Stimulated activated CD8-positive, alpha-beta memory T cell treated with anti-CD3 and anti-CD28 coated beads, Interleukin-12 subunit alpha, Interleukin-12 subunit beta, amount 100 ng/mL, for 4 hours (primary cell): ENCODE measurements at regions not wholly inside any gene's neighbourhood (a gene's known extent, or its start where the extent isn't known, plus 50 kb on each side); places are given as distances from the start of the nearest gene placed in this dataset.
"Not testable (repeated sequence)": the region's sequence is repeated elsewhere in the genome, so short reads cannot be mapped to it uniquely, and the experiment has no call there.

Experiments used
- DNase-seq: peaks from one replicate; pipeline ENCODE4 v3.0.0-alpha.2; 2020; ENCODE audit warnings: low read depth

- DNase-seq: no peak
These were observed 286.3 kb downstream of the ANKRD50 start for GRCh38 chr4:124426279-124426678.

DNA sequence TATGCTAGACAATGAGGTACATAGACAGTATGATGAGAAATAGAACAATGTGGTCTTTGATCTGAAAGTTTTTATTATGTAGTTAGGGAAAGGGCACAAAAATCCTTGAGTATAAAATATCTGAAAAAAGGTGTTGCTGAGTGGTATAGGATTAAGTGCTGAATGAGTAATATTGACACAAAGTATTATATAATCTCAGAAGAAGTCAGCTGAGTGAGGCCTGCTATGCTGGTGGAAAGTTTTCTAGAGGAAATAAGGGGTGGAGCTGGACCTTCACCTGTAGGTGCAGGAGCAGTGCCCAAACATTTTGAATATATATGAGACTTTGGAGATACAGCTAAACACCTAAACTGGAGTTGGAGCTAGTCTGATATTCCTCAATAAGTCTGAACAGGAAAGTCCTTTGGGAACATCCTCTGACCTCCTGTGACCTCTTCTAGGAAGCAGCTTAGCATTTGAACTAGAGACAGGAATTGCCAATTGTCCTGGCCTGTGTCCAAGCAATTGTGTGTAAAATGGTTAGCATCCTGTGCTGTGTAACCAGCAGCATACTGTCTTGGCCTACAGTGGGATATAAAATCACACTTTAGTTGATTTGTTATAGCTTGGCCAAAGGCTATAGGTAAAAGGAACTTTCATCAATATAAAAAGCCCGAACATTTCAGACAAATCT lies 285.3 kb downstream of the ANKRD50 start:
- no peak for DNase-seq

DNA sequence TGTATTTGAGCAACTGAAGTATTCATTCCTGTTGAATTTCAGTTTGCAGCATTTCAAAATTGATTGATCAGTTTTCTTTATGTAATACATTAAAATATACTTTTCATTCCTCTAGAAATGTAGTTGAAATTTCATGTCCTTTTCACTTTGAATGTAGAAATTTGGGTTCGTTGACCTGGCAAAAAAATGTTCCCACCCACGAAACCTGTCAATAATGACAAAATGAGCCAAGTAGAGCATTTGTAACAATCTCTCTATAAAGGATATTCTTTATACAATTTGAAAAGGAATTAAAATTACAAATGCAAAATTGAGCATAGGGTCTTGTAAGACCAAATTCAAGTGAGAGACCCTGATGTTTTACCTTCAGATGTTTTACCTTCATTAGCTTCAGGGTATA lies 283.9 kb downstream of the ANKRD50 start:
- no peak for DNase-seq

DNA sequence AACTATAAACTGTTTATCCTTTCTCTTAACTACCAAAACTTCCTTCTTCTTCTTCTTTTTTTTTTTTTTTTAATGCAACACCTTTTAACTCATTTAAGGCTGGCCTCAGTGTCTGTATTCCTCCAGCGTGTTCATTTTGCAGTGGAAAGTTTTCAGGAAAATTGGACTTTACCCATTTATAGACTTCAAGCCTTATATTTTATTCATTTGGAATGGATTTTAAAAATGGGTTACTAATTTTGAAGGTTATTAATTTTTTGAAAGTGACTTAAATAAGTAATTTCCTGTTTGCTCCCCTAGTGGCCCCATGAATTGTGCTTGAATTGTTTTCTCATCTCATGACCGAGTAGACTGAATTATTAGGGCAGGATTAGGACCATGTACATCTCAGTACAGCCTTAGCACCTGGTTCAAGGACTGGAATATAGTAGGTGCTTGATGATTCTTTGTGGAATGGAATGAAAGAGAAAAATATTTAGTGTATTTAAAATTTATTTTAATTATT lies 282.7 kb downstream of the ANKRD50 start:
- DNase-seq: no peak

DNA sequence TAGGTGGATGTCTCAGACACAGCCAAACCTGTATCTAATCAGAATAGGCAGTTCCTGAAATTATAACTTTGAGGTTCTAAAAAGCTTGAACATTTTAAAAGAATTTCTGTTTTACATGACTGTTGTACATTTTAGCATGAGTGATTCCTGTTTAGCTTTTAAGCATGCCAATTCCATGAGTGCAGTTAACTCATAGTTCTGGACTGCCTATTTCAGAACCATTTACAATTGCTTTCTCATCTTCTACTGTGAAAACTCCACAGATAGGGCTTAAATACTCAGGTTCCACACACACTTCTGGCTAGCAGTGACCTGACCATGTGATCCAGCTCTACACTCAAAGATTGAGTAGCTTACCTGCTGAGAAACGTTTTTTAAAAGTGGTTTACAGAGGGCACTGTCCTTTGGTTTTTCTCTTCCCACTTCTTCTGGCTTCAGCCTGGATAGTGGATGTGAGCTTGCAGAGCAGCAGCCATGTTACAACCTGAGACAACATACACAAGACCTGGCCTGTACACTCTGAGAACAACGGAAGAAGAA lies 280.8 kb downstream of the ANKRD50 start:
- DNase-seq: no peak

DNA sequence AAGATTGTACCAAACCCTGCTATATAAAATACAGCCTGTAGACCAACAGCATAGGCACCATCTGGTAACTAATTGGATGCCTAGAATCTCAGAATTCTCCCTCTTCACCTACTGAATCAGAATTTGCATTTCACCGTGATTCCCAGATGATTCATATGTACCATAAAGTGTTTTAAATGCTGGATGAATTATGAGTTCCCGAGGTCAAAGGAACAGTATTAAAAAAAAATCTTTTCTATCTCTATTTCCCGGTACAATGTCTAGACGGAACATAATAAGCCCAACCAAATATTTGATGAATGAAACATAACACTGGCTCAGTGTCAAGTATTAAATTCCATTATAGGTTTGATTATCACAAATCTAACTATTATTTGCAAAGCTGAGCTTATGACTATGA lies 280.0 kb downstream of the ANKRD50 start:
- no peak for DNase-seq

DNA sequence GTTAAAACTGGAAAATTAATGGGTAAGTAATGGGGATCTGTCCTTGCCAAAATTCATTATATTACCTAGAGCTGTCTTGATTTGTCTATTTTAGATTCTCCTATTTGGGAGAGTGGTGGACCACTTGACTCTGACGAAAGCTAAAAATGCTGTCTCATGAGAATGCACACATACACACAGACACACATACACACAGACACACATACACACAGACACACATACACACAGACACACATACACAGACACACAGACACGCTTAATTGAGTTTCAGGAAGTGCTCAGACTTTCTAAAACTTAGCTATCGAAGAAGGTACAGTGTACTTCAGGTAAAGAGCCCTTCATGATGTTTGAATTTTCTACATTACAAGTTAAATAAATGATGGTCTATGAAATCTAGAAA lies 279.5 kb downstream of the ANKRD50 start:
- no peak for DNase-seq

DNA sequence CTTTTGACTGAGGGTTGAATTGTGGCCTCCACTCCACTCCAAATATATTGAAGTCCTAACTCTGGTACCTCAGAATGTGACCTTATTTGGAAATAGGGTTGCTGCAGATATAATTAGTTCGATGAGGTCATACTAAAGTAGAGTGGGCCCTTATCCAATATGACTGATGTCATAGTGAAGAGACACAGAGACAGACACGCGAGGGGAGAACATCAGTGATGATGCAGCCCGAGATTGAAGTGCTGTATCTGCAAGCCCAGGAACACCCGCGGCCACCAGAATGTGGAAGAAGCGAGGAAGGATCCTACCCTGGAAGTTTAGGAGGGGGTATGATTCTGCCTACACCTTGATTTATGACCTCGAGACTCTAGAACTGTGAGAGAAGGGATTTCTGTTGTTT lies 279.0 kb downstream of the ANKRD50 start:
- DNase-seq: no peak

GRCh38 chr4:124435274-124435950 lies 277.1 kb downstream of the ANKRD50 start:
- DNase-seq: no peak

- no peak for DNase-seq
These were observed 274.6 kb downstream of the ANKRD50 start for GRCh38 chr4:124437853-124438495.

DNA sequence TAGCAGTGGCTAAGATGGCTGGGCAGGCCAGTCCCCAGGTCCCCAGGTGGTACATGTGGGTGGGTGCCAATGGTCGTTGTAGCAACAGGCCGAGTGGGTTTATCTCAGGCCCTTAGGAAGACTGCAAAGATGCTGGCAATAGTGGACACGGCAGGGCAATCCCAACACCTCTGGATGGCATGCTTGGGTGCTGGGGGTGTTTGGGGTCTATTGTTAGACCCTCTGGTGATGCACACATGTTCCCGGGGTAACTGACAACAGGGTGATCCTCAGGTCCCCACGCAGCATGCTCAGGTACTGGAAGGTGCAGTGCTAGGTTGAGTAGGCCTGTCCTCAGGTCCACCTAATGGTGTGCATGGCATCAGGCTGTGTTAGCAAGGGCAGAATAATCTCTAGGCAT lies 267.5 kb downstream of the ANKRD50 start:
- DNase-seq: no peak

GRCh38 chr4:124449881-124450280 lies 262.7 kb downstream of the ANKRD50 start:
- no peak for DNase-seq

DNA sequence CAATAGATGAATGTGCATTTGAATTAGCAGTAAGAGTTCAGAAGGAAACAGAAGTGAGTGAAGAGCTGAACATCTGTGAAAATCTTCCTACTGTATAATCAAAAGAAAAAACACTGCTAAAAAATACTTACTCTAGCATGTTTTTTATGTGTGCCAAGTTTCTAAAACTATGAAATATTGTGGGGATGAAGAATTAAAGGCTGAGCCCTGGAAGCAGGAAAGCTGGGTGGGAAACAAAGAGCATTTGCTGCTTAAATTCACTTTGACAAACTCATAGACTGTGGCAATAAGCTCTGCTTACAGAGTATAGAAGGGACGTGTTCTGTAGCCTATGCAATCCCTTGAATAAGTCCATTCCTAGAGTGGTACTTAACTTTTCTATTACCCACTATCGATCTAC lies 261.7 kb downstream of the ANKRD50 start:
- no peak for DNase-seq

GRCh38 chr4:124454772-124455270 lies 257.7 kb downstream of the ANKRD50 start:
- DNase-seq: no peak

DNA sequence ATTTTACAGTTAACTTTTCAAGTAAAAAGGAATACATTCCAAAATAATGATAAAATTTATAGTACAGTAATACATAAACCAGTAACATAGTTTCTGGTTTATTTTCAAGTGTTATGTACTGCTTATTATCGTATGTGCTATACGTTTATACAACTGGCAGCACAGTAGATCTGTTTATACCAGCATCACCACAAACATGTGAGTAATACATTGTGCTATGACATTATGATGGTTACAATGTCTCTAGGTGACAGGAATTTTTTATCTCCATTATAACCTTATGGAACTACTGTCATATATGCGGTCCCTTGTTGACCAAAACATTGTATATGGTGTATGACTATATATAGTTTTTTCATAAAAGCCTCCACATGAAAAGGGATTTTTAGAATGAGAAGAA lies 256.9 kb downstream of the ANKRD50 start:
- no peak for DNase-seq

- DNase-seq: no peak
These were observed 253.2 kb downstream of the ANKRD50 start for GRCh38 chr4:124459196-124459940.

DNA sequence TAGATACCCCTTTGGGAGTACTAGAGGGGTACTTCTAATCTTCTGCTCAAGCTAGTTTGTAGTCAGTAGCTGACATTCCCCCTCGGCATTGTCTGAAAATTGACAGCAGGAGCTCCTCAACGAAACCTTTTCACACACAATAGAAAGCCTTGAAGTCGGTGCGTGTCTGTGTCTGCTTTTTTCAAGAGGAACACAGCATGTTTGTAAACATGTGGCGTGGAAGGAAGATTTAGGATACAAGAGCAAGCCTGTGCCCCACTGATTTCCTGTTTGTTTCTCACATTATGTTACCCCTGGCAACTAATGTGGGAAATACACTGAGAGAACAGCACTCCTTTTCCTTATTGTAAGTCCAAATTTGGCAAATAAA lies 252.6 kb downstream of the ANKRD50 start:
- no peak for DNase-seq

DNA sequence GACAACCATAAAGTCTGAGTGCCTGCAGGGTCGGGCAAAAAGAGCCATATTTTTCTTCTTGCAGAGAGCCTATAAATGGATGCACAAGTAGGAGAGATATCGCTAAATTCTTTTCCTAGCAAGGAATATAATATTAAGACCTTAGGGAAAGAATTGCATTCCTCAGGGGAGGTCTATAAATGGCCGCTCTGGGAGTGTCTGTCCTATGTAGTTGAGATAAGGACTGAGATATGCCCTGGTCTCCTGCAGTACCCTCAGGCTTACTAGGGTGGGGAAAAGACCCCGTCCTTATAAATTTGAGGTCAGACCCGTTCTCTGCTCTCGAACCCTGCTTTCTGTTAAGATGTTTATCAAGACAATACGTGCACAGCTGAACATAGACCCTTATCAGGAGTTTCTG lies 250.9 kb downstream of the ANKRD50 start:
- not testable (repeated sequence) for DNase-seq

DNA sequence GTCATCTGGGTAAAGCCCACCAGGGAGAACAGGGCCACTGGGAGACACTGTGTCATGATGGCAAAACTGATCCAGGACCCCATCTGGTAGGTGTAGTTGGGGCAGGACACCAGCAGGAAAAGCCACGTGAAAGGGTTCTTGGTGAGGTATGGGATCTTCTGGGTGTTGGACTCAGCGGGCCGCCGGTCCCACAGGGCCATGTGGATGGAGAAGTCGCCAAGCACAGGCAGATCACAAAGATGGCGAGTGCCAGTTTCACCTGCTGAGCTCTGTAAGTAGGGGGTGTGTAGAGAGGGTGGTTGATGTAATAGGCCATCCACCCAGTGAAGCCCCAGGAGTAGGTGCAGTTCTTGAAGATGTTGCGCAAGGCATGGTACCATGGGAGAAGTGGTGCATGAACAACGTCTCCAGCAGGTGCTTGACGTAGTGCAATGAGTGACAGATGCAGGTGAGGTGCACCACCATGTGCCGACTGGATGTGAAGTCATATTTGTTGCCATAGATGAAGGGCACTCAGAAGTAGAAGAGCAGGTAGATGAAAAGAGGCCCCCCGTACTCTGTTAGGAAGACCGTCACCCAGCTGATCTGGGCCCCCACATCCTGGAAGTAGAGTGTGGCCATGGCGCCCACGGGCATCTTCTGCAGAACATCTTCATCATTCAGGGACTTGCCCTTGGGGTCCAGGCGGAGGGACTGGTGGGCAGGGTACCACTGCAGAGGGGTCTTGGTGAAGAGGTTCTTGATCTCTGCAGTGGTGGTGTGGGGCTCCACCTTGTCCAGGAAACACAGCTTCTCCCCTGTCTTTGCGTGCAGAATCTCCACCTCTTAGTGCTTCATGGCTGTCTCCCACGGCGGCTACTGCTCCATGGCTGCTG lies 249.3 kb downstream of the ANKRD50 start:
- DNase-seq: no peak

DNA sequence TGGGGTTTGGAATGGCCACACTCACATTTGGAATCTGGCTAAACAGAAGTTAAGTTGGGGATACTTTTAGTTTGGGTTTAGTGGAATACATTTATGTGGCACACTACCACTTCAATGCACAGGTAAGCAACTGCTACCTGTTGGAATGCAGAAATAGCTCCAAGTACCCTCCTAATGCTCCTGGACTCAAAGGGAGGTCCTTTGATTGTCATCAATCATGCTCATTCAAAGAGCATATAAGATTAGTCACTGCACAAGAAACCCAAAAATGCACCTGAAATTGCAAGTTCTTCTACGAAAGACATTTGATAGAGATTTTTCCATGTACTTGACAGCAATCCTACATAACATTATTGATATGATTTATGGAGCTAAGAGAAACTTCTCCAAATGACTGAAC lies 247.7 kb downstream of the ANKRD50 start:
- DNase-seq: no peak

DNA sequence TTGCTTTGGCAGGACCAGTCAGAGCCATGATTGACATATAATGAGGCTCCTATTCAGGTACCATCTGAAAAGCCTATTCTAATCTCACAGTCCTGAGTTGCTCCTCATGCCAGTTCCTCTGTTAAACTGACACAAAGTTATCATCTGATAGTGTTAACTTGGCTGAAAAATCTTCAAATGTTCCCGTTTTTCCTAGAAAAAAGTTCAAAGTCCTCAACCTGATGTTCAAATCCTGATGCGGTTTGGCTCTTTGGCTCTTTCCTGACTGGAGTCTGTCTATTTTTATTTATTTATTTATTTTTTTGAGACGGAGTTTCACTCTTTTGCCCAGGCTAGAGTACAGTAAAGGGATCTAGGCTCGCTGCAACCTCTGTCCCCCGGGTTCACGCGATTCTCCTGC lies 244.2 kb downstream of the ANKRD50 start:
- no peak for DNase-seq
